Esophagus squamous epithelium (tissue), 4 donors: ENCODE measurements at regions not wholly inside any gene's neighbourhood (a gene's known extent, or its start where the extent isn't known, plus 50 kb on each side); places are given as distances from the start of the nearest gene placed in this dataset.

ENCODE experiments used
- POLR2A ChIP-seq, 4 donors: fragments of 450-650 bp; IDR thresholded peaks; one replicate each; pipeline ENCODE4 v1.6.1; 2017; ENCODE audit warnings: antibody characterized with exemption in 4 of 4, mild to moderate bottlenecking in 4 of 4, moderate library complexity in 3 of 4
- TF ChIP-seq, protein P1 (sequence below), 6 experiments: fragments of 450-650 bp in 4 of 6; fragments of 200-600 bp in 2 of 6; sonication (generic) in 2 of 6; IDR thresholded peaks; one replicate each; pipeline ENCODE4 v1.5.1; 2016 to 2019; ENCODE audit warnings: antibody characterized with exemption in 6 of 6, mild to moderate bottlenecking in 4 of 6, moderate library complexity in 4 of 6

DNA sequence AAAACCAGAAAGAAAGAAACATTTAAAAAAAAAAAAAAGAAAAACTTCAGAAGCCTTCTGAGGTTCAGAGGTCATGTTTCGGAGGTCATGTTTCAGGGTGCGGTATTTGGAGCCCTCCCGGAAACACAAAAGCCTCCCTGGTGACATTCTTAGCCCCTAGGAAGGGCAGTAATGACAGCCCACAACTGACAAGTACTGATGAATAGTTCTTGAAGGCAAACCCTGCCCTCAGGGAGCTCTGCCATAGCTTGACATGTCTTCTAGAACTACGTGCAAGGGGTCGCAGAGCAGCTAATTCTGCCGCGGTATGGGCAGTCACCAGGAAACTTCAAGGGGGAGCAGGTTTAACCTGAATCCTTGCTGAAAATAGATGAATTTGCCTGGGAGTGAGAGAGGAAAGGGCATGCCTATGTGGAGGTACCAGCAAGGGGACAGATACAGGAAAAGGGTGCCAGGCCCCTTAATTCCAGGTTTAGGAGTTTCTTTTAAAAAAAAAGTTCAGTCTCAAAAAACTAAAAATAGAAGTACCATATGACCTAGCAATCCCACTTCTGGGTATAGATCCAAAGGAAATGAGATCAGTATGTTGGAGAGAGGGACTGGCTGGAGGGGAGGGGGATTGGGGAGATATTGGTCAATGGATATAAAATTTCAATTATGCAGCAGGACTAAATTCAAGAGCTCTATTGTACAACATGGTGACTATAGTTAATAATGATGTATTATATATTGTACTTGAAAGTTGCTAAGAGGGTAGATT, 98.4 kb downstream of the C9orf152 start:
- TF ChIP-seq, protein P1, sequence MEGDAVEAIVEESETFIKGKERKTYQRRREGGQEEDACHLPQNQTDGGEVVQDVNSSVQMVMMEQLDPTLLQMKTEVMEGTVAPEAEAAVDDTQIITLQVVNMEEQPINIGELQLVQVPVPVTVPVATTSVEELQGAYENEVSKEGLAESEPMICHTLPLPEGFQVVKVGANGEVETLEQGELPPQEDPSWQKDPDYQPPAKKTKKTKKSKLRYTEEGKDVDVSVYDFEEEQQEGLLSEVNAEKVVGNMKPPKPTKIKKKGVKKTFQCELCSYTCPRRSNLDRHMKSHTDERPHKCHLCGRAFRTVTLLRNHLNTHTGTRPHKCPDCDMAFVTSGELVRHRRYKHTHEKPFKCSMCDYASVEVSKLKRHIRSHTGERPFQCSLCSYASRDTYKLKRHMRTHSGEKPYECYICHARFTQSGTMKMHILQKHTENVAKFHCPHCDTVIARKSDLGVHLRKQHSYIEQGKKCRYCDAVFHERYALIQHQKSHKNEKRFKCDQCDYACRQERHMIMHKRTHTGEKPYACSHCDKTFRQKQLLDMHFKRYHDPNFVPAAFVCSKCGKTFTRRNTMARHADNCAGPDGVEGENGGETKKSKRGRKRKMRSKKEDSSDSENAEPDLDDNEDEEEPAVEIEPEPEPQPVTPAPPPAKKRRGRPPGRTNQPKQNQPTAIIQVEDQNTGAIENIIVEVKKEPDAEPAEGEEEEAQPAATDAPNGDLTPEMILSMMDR (IDR thresholded peaks at IDR 0.05): no peak
- TF ChIP-seq POLR2A (IDR thresholded peaks at IDR 0.05): no peak
